Endodermal cell (in vitro differentiated cells): ENCODE measurements at regions not wholly inside any gene's neighbourhood (a gene's known extent, or its start where the extent isn't known, plus 50 kb on each side); places are given as distances from the start of the nearest gene placed in this dataset.

Experiments
- DNase-seq: peaks from one replicate; pipeline ENCODE4 v3.0.0-alpha.2; 2017
- H3K27ac ChIP-seq: 2 replicates; pipeline ENCODE4 v1.5.1; 2013; ENCODE audit warnings: mild to moderate bottlenecking, low read depth, low read length, moderate library complexity
- H3K27me3 ChIP-seq: 2 replicates; pipeline ENCODE4 v1.6.1; 2013; ENCODE audit warnings: mild to moderate bottlenecking, low read length, moderate library complexity; ENCODE audit not compliant: insufficient read depth, control insufficient read depth, poor library complexity, severe bottlenecking
- H3K36me3 ChIP-seq: 2 replicates; pipeline ENCODE4 v1.7.0; 2013; ENCODE audit warnings: mild to moderate bottlenecking, low read length, moderate library complexity; ENCODE audit not compliant: control insufficient read depth, insufficient read depth
- H3K4me1 ChIP-seq: one replicate; pipeline ENCODE4 v1.7.0; 2013; ENCODE audit warnings: low read length; ENCODE audit not compliant: control insufficient read depth, insufficient read depth
- H3K4me3 ChIP-seq: 2 replicates; pipeline ENCODE4 v1.5.1; 2013; ENCODE audit warnings: mild to moderate bottlenecking, low read length, moderate library complexity
- H3K9ac ChIP-seq: 2 replicates; pipeline ENCODE4 v1.6.1; 2013; ENCODE audit warnings: mild to moderate bottlenecking, low read length, moderate library complexity; ENCODE audit not compliant: poor library complexity, severe bottlenecking; ENCODE audit errors: extremely low read depth
- H3K9me3 ChIP-seq: 2 replicates; pipeline ENCODE4 v1.6.1; 2013; ENCODE audit warnings: mild to moderate bottlenecking, low read length, moderate library complexity; ENCODE audit not compliant: control insufficient read depth
- H3K27ac Mint-ChIP-seq: 2 replicates; pipeline ENCODE4 v1.8.0; 2020; ENCODE audit warnings: mixed read lengths
- H3K27me3 Mint-ChIP-seq: 2 replicates; pipeline ENCODE4 v1.8.0; 2021; ENCODE audit warnings: mild to moderate bottlenecking, mixed read lengths; ENCODE audit not compliant: insufficient read depth
- H3K36me3 Mint-ChIP-seq: 2 replicates; pipeline ENCODE4 v1.8.0; 2020; ENCODE audit warnings: low read depth, mixed read lengths
- H3K4me1 Mint-ChIP-seq: 2 replicates; pipeline ENCODE4 v1.8.0; 2020; ENCODE audit warnings: mixed read lengths
- H3K4me3 Mint-ChIP-seq: 2 replicates; pipeline ENCODE4 v1.8.0; 2020; ENCODE audit warnings: mild to moderate bottlenecking, moderate library complexity, mixed read lengths
- H3K9me3 Mint-ChIP-seq: 2 replicates; pipeline ENCODE4 v1.8.0; 2020; ENCODE audit warnings: mild to moderate bottlenecking, mixed read lengths
- CTCF ChIP-seq: fragments of 200-600 bp; sonication (generic); conservative IDR thresholded peaks from 2 replicates; pipeline ENCODE4 v1.5.0; 2021; ENCODE audit warnings: antibody characterized with exemption, mild to moderate bottlenecking
- WGBS, 2 experiments: methylation state at CpG; one replicate each; pipeline versions ENCODE4 v1.1.5 to v1.1.7; 2013; ENCODE audit warnings: missing lambda C conversion rate in 2 of 2, mixed read lengths in 1 of 2; ENCODE audit not compliant: insufficient coverage in 1 of 2, insufficient read length in 1 of 2; 5-methylcytosine and 5-hydroxymethylcytosine counted together

- no peaks in the 10 kb centered on the region for H3K9me3 ChIP-seq
- peaks cover 40% of the 10 kb centered on the region for H3K27me3 Mint-ChIP-seq
- H3K36me3 Mint-ChIP-seq: no peaks in the 10 kb centered on the region
- H3K27me3 ChIP-seq: peaks cover 48% of the 10 kb centered on the region
- H3K4me3 ChIP-seq: no peak overlapping the region
- no peaks in the 10 kb centered on the region for H3K36me3 ChIP-seq
- DNase-seq: no peak
- WGBS, 2 experiments: 93 to 94% methylated on average over 3 to 4 of the region's 4 CpGs
- no peaks in the 10 kb centered on the region for H3K9me3 Mint-ChIP-seq
- no peaks in the 10 kb centered on the region for H3K4me1 ChIP-seq
- TF ChIP-seq CTCF: no peak
- no peak overlapping the region for H3K27ac ChIP-seq
- H3K9ac ChIP-seq: no peak overlapping the region
- no peak overlapping the region for H3K27ac Mint-ChIP-seq
- H3K4me1 Mint-ChIP-seq: peaks cover 6% of the 10 kb centered on the region
- no peak overlapping the region for H3K4me3 Mint-ChIP-seq
These were observed 437.2 kb upstream of the KLHL29 start for GRCh38 chr2:22947741-22948140.

- H3K9me3 Mint-ChIP-seq: no peaks in the 10 kb centered on the region
- Histone ChIP-seq H3K4me1 (no peaks in the 10 kb centered on the region), H3K4me3 (no peak overlapping the region), H3K27me3 (peaks cover 68% of the 10 kb centered on the region), H3K9me3 (no peaks in the 10 kb centered on the region), H3K9ac (no peak overlapping the region), H3K36me3 (no peaks in the 10 kb centered on the region), H3K27ac (no peak overlapping the region)
- peaks cover 6% of the 10 kb centered on the region for H3K4me1 Mint-ChIP-seq
- no peak for TF ChIP-seq CTCF
- no peak overlapping the region for H3K27ac Mint-ChIP-seq
- DNase-seq: no peak
- 90 to 91% methylated on average over 1 to 2 of the region's 2 CpGs for WGBS, 2 experiments
- no peak overlapping the region for H3K4me3 Mint-ChIP-seq
- no peaks in the 10 kb centered on the region for H3K36me3 Mint-ChIP-seq
- peaks cover 60% of the 10 kb centered on the region for H3K27me3 Mint-ChIP-seq
These were observed 434.5 kb upstream of the KLHL29 start for GRCh38 chr2:22950431-22950830.

GRCh38 chr2:22952656-22953225 lies 432.2 kb upstream of the KLHL29 start:
- Histone ChIP-seq H3K36me3 (no peaks in the 10 kb centered on the region), H3K4me1 (no peaks in the 10 kb centered on the region), H3K27me3 (peaks cover 72% of the 10 kb centered on the region), H3K27ac (no peak overlapping the region), H3K9ac (no peak overlapping the region), H3K9me3 (no peaks in the 10 kb centered on the region), H3K4me3 (no peak overlapping the region)
- no peak for DNase-seq
- peaks cover 3% of the 10 kb centered on the region for H3K4me1 Mint-ChIP-seq
- 86 to 91% methylated on average over 3 to 6 of the region's 6 CpGs for WGBS, 2 experiments
- no peak for TF ChIP-seq CTCF
- H3K9me3 Mint-ChIP-seq: no peaks in the 10 kb centered on the region
- H3K36me3 Mint-ChIP-seq: no peaks in the 10 kb centered on the region
- no peak overlapping the region for H3K27ac Mint-ChIP-seq
- H3K27me3 Mint-ChIP-seq: peaks cover 58% of the 10 kb centered on the region
- H3K4me3 Mint-ChIP-seq: no peak overlapping the region
